Stimulated activated CD4-positive, alpha-beta T cell treated with anti-CD3 and anti-CD28 coated beads, Interleukin-1b, Interleukin-23, amount 100 ng/mL, for 24 hours (primary cell): ENCODE measurements at regions not wholly inside any gene's neighbourhood (a gene's known extent, or its start where the extent isn't known, plus 50 kb on each side); places are given as distances from the start of the nearest gene placed in this dataset.

Experiments
- DNase-seq, 4 experiments: peaks; one replicate each; pipeline ENCODE4 v3.0.0-alpha.2; 2020; ENCODE audit warnings: low read depth in 4 of 4, low spot score in 1 of 4

GRCh38 chr2:200054681-200055468 lies 99.5 kb downstream of the MAIP1 start:
- no peak for DNase-seq

GRCh38 chr2:200056105-200056504 lies 100.7 kb downstream of the MAIP1 start:
- DNase-seq: no peak

GRCh38 chr2:200063155-200063554 lies 107.8 kb downstream of the MAIP1 start:
- DNase-seq: no peak

- DNase-seq: no peak
Measured at GRCh38 chr2:200064879-200065278, 109.5 kb downstream of the MAIP1 start.

GRCh38 chr2:200065477-200065876 lies 110.1 kb downstream of the MAIP1 start:
- DNase-seq: no peak

GRCh38 chr2:200066417-200066816 lies 111.0 kb downstream of the MAIP1 start:
- no peak for DNase-seq

GRCh38 chr2:200068642-200069041 lies 113.3 kb downstream of the MAIP1 start:
- no peak for DNase-seq

- no peak for DNase-seq
Measured at GRCh38 chr2:200077210-200077650, 121.8 kb downstream of the MAIP1 start.

- DNase-seq: no peak
Measured at GRCh38 chr2:200077838-200078237, 122.5 kb downstream of the MAIP1 start.

GRCh38 chr2:200079356-200079755 lies 124.0 kb downstream of the MAIP1 start:
- DNase-seq: no peak

- no peak for DNase-seq
Measured at GRCh38 chr2:200081236-200081635, 125.9 kb downstream of the MAIP1 start.

- DNase-seq: no peak
Measured at GRCh38 chr2:200081811-200082210, 126.4 kb downstream of the MAIP1 start.

GRCh38 chr2:200084036-200084435 lies 128.7 kb downstream of the MAIP1 start:
- DNase-seq: no peak

- no peak for DNase-seq
Measured at GRCh38 chr2:200086911-200087310, 131.5 kb downstream of the MAIP1 start.

- DNase-seq: no peak
Measured at GRCh38 chr2:200087451-200087850, 132.1 kb downstream of the MAIP1 start.

- DNase-seq: no peak
Measured at GRCh38 chr2:200089040-200089755, 133.8 kb downstream of the MAIP1 start.

- DNase-seq: no peak
Measured at GRCh38 chr2:200089756-200090109, 134.4 kb downstream of the MAIP1 start.

GRCh38 chr2:200090683-200091082 lies 135.3 kb downstream of the MAIP1 start:
- no peak for DNase-seq

GRCh38 chr2:200091126-200091525 lies 135.7 kb downstream of the MAIP1 start:
- DNase-seq: no peak

GRCh38 chr2:200092235-200092634 lies 136.9 kb downstream of the MAIP1 start:
- no peak for DNase-seq

- DNase-seq: no peak
Measured at GRCh38 chr2:200095436-200095835, 140.1 kb downstream of the MAIP1 start.

- DNase-seq: no peak
Measured at GRCh38 chr2:200099256-200099655, 143.9 kb downstream of the MAIP1 start.

GRCh38 chr2:200100027-200100426 lies 144.6 kb downstream of the MAIP1 start:
- DNase-seq: no peak
